PC-9 (cell line): ENCODE measurements at regions not wholly inside any gene's neighbourhood (a gene's known extent, or its start where the extent isn't known, plus 50 kb on each side); places are given as distances from the start of the nearest gene placed in this dataset.

ENCODE experiments used
- BruUV-seq: library from RNA; stranded (reverse); fragments of 400-500 nt; replicated peaks from 2 replicates; lab custom pipeline; 2021; lab: Mats Ljungman, UMichigan
- CTCF ChIA-PET: fragments of 300-600 bp; sonication (Branson Sonifier 250); formaldehyde crosslinking; loops from one replicate; lab custom pipeline; 2022; ENCODE audit warnings: antibody characterized with exemption; lab: Charles Lee
- POLR2A ChIA-PET: fragments of 300-600 bp; sonication (Branson Sonifier 250); formaldehyde crosslinking; loops from one replicate; lab custom pipeline; 2022; ENCODE audit warnings: antibody characterized with exemption; ENCODE audit not compliant: unreplicated experiment; lab: Charles Lee
- DNase-seq, 2 experiments: peaks; one replicate each; pipeline versions ENCODE4 v3.0.0 to v3.0.0-alpha.2; 2015 to 2022; ENCODE audit warnings: mixed read lengths in 1 of 2
- H2AFZ ChIP-seq: fragments of 200-600 bp; sonication (generic); 2 replicates; pipeline ENCODE4 v1.8.1; 2017; ENCODE audit warnings: antibody characterized with exemption
- H3F3A ChIP-seq: fragments of 200-600 bp; sonication (generic); 2 replicates; pipeline ENCODE4 v1.8.1; 2017; ENCODE audit warnings: antibody characterized with exemption, mild to moderate bottlenecking, low read depth; ENCODE audit not compliant: insufficient read depth
- H3K27ac ChIP-seq: fragments of 200-600 bp; sonication (generic); 2 replicates; pipeline ENCODE4 v1.6.1; 2016; ENCODE audit warnings: mixed run types
- H3K27me3 ChIP-seq: fragments of 200-600 bp; sonication (generic); 2 replicates; pipeline ENCODE4 v1.6.1; 2016; ENCODE audit warnings: low read depth, mixed run types; ENCODE audit not compliant: insufficient read depth
- H3K36me3 ChIP-seq: fragments of 200-600 bp; sonication (generic); 2 replicates; pipeline ENCODE4 v1.6.1; 2016; ENCODE audit warnings: low read depth, mixed run types
- H3K4me1 ChIP-seq: fragments of 200-600 bp; sonication (generic); replicated peaks from 2 replicates; pipeline ENCODE4 v1.6.1; 2016; ENCODE audit warnings: mixed run types; ENCODE audit not compliant: insufficient read depth
- H3K4me2 ChIP-seq: fragments of 200-600 bp; sonication (generic); 2 replicates; pipeline ENCODE4 v1.6.1; 2017; ENCODE audit warnings: mixed run types
- H3K4me3 ChIP-seq: fragments of 200-600 bp; sonication (generic); 2 replicates; pipeline ENCODE4 v1.6.1; 2016; ENCODE audit warnings: mixed run types
- H3K79me2 ChIP-seq: fragments of 200-600 bp; sonication (generic); 2 replicates; pipeline ENCODE4 v1.6.1; 2017; ENCODE audit warnings: low read depth, mixed run types
- H3K9me2 ChIP-seq: fragments of 200-600 bp; sonication (generic); 2 replicates; pipeline ENCODE4 v1.8.1; 2017; ENCODE audit warnings: mild to moderate bottlenecking; ENCODE audit not compliant: insufficient read depth
- H3K9me3 ChIP-seq: fragments of 200-600 bp; sonication (generic); 2 replicates; pipeline ENCODE4 v1.8.1; 2016; ENCODE audit warnings: low read depth; ENCODE audit not compliant: insufficient read depth
- H4K20me1 ChIP-seq: fragments of 200-600 bp; sonication (generic); 2 replicates; pipeline ENCODE4 v1.8.1; 2017; ENCODE audit not compliant: insufficient read depth
- EZH2 ChIP-seq: fragments of 200-600 bp; sonication (generic); IDR thresholded peaks from 2 replicates; pipeline ENCODE4 v1.8.0; 2017; ENCODE audit warnings: antibody characterized with exemption, low read depth
- intact Hi-C: fragments of 100-400 bp; cut with micrococcal nuclease; formaldehyde crosslinking; loops from one replicate; pipeline ENCODE4 v1.10.0; 2022; ENCODE audit not compliant: unreplicated experiment
- TF ChIP-seq, protein P1 (sequence below): fragments of 200-600 bp; sonication (generic); conservative IDR thresholded peaks from 2 replicates; pipeline ENCODE4 v1.6.1; 2017; ENCODE audit warnings: mixed run types, antibody characterized with exemption, mild to moderate bottlenecking, moderate library complexity

DNA sequence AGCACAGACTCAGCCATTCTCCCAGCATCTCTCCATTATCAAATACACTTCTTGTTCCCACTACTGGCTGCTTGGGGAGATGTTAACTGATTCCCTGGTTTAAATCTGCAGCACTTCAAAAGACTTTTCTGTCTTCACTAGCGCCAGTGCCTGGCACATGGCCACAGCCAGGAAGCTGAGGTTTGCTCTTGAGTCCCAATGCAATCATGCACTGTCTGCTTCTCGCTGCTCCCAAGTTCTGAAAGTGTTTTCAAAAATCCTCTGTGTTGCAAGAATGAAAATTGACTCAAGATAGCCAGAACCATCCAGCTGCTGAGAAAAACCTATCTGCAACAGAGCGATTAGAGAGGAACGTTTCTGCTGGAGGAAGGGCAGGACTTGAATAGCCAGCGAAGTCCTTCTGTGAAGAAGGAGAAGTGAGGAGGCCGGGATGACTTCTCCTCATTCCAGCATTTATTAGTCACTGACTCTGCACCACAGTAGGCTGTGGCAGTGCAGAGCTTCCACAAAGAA, 358.4 kb upstream of the NR2F2 start:
- H3K27ac ChIP-seq, result no peak overlapping the region
- H3K4me2 ChIP-seq, result no peak overlapping the region
- DNase-seq, result no peak
- BruUV-seq, result no TSS peak
- no peaks in the 10 kb centered on the region for H3K4me1 ChIP-seq
- no peaks in the 10 kb centered on the region for H3K27me3 ChIP-seq
- no peaks in the 10 kb centered on the region for H3K79me2 ChIP-seq
- no peaks in the 10 kb centered on the region for H3K9me3 ChIP-seq
- no peaks in the 10 kb centered on the region for H3K9me2 ChIP-seq
- intact Hi-C loops, result no loop called here
- ChIA-PET POLR2A (no interaction called here), CTCF (no interaction called here)
- no peak overlapping the region for H3K4me3 ChIP-seq
- H4K20me1 ChIP-seq, result no peaks in the 10 kb centered on the region
- no peaks in the 10 kb centered on the region for H3F3A ChIP-seq
- no peaks in the 10 kb centered on the region for H3K36me3 ChIP-seq
- TF ChIP-seq EZH2, result no peak
- TF ChIP-seq, protein P1, sequence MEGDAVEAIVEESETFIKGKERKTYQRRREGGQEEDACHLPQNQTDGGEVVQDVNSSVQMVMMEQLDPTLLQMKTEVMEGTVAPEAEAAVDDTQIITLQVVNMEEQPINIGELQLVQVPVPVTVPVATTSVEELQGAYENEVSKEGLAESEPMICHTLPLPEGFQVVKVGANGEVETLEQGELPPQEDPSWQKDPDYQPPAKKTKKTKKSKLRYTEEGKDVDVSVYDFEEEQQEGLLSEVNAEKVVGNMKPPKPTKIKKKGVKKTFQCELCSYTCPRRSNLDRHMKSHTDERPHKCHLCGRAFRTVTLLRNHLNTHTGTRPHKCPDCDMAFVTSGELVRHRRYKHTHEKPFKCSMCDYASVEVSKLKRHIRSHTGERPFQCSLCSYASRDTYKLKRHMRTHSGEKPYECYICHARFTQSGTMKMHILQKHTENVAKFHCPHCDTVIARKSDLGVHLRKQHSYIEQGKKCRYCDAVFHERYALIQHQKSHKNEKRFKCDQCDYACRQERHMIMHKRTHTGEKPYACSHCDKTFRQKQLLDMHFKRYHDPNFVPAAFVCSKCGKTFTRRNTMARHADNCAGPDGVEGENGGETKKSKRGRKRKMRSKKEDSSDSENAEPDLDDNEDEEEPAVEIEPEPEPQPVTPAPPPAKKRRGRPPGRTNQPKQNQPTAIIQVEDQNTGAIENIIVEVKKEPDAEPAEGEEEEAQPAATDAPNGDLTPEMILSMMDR, result no peak
- H2AFZ ChIP-seq, result no peak overlapping the region

DNA sequence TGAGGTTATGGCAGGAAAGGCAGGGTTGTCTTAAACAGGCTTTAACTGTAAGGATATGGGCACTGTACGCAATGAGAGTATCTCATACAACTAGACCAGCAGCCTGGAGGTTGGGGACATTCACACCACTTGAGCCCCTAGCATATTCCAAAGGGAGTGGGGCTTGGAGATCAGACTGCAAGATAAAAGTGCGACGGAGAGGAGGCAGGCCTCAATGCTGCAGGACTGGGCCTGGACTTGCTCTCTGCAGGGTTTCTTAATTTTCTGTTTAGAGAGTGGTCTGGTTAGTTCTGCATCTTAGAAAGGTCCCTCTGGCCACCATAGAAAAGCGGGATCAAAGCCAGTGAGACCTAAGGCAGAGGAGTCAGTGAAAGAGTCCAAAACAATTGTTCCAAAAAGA, 357.7 kb upstream of the NR2F2 start:
- no peaks in the 10 kb centered on the region for H3K36me3 ChIP-seq
- BruUV-seq, result no TSS peak
- no peaks in the 10 kb centered on the region for H3K9me2 ChIP-seq
- H3K9me3 ChIP-seq, result no peaks in the 10 kb centered on the region
- H3K27ac ChIP-seq, result no peak overlapping the region
- H3K4me1 ChIP-seq, result no peaks in the 10 kb centered on the region
- TF ChIP-seq, protein P1, result no peak
- TF ChIP-seq EZH2, result no peak
- H3K27me3 ChIP-seq, result no peaks in the 10 kb centered on the region
- H3K4me2 ChIP-seq, result no peak overlapping the region
- no peaks in the 10 kb centered on the region for H4K20me1 ChIP-seq
- POLR2A ChIA-PET, result no interaction called here
- H3K79me2 ChIP-seq, result no peaks in the 10 kb centered on the region
- H2AFZ ChIP-seq, result no peak overlapping the region
- CTCF ChIA-PET, result no interaction called here
- intact Hi-C loops, result no loop called here
- no peak overlapping the region for H3K4me3 ChIP-seq
- DNase-seq, result no peak
- H3F3A ChIP-seq, result no peaks in the 10 kb centered on the region

- BruUV-seq, result no TSS peak
- ChIA-PET CTCF (interaction anchor here (0.7 kb wide), 1 partner anchor 62 kb away, joined by 6 read pairs; no protein-coding TSS in a partner anchor), POLR2A (no interaction called here)
- intact Hi-C loops, result no loop called here
- Histone ChIP-seq H3K4me1 (no peaks in the 10 kb centered on the region), H3K27ac (no peak overlapping the region), H3K27me3 (no peaks in the 10 kb centered on the region), H3K4me2 (no peak overlapping the region), H3K9me2 (no peaks in the 10 kb centered on the region), H3K36me3 (no peaks in the 10 kb centered on the region), H3K4me3 (no peak overlapping the region), H3F3A (no peaks in the 10 kb centered on the region), H2AFZ (no peak overlapping the region), H4K20me1 (no peaks in the 10 kb centered on the region), H3K79me2 (no peaks in the 10 kb centered on the region), H3K9me3 (no peaks in the 10 kb centered on the region)
- DNase-seq, result no peak
- TF ChIP-seq, protein P1, result no peak
- no peak for TF ChIP-seq EZH2
These were observed 356.8 kb upstream of the NR2F2 start for GRCh38 chr15:95973566-95974256.
